B cell (primary cell): ENCODE measurements at regions not wholly inside any gene's neighbourhood (a gene's known extent, or its start where the extent isn't known, plus 50 kb on each side); places are given as distances from the start of the nearest gene placed in this dataset.

Experiments used
- ATAC-seq: fragments of 200-7000 bp; cut with Tn5 transposase; one replicate; pipeline ENCODE4 v1.10.0; 2021; ENCODE audit warnings: low read depth, mild to moderate bottlenecking, moderate number of reproducible peaks, moderate library complexity
- CTCF ChIA-PET: fragments of 350-600 bp; sonication (Branson Sonifier 250); formaldehyde crosslinking; loops from one replicate; lab custom pipeline; 2021; ENCODE audit warnings: antibody characterized with exemption, inconsistent platforms; lab: Charles Lee
- POLR2A ChIA-PET: fragments of 350-600 bp; sonication (Branson Sonifier 250); formaldehyde crosslinking; loops from one replicate; lab custom pipeline; 2021; ENCODE audit warnings: antibody characterized with exemption; lab: Charles Lee
- DNase-seq: peaks from one replicate; pipeline ENCODE4 v3.0.0; 2013
- H2AFZ ChIP-seq: 2 replicates; pipeline ENCODE4 v1.6.1; 2012; ENCODE audit warnings: mild to moderate bottlenecking, low read depth, low read length; ENCODE audit not compliant: insufficient read depth, poor library complexity, severe bottlenecking
- H3K27ac ChIP-seq, 2 donors: 1 replicate in 1 of 2; 2 replicates in 1 of 2; pipeline ENCODE4 v1.5.1; 2012 to 2013; ENCODE audit warnings: low read length in 2 of 2, mild to moderate bottlenecking in 2 of 2, moderate library complexity in 1 of 2
- H3K27me3 ChIP-seq, 4 experiments: fragments of 200-600 bp in 1 of 4; sonication (generic) in 1 of 4; replicated peaks in 1 of 4; 1 replicate in 2 of 4; 2 replicates in 2 of 4; pipeline versions ENCODE4 v1.6.1 to v1.7.0; 2013 to 2016; ENCODE audit warnings: low read length in 3 of 4, mild to moderate bottlenecking in 2 of 4, mixed read lengths in 1 of 4, moderate library complexity in 1 of 4; ENCODE audit not compliant: insufficient read depth in 4 of 4, control insufficient read depth in 3 of 4; ENCODE audit errors: control extremely low read depth in 1 of 4
- H3K36me3 ChIP-seq, 2 experiments: replicated peaks in 1 of 2; 1 replicate in 1 of 2; 2 replicates in 1 of 2; pipeline versions ENCODE4 v1.6.1 to v1.7.1; 2013; ENCODE audit warnings: low read length in 1 of 2; ENCODE audit not compliant: insufficient read depth in 2 of 2, control insufficient read depth in 1 of 2; ENCODE audit errors: control extremely low read depth in 1 of 2, extremely low read depth in 1 of 2
- H3K4me1 ChIP-seq, 2 donors: fragments of 200-600 bp in 1 of 2; sonication (generic) in 1 of 2; 1 replicate in 1 of 2; 2 replicates in 1 of 2; pipeline versions ENCODE4 v1.5.1 to v1.6.1; 2013 to 2017; ENCODE audit warnings: low read length in 2 of 2; ENCODE audit not compliant: control insufficient read depth in 2 of 2, insufficient read depth in 2 of 2
- H3K4me2 ChIP-seq: replicated peaks from 2 replicates; pipeline ENCODE3; 2012; ENCODE audit warnings: mild to moderate bottlenecking, low read depth, low read length; ENCODE audit not compliant: poor library complexity, severe bottlenecking
- H3K4me3 ChIP-seq, 5 experiments: fragments of 200-600 bp in 1 of 5; sonication (generic) in 1 of 5; 1 replicate in 3 of 5; 2 replicates in 2 of 5; pipeline versions ENCODE4 v1.5.1 to v1.7.0; 2011 to 2016; ENCODE audit warnings: low read length in 4 of 5, mild to moderate bottlenecking in 4 of 5, low read depth in 2 of 5, control low read depth in 1 of 5, moderate library complexity in 1 of 5; ENCODE audit not compliant: insufficient read depth in 1 of 5; ENCODE audit errors: control extremely low read depth in 1 of 5, extremely low read depth in 1 of 5
- H3K79me2 ChIP-seq: fragments of 200-600 bp; sonication (generic); one replicate; pipeline ENCODE4 v1.6.0; 2016; ENCODE audit warnings: low read length; ENCODE audit not compliant: control insufficient read depth, insufficient read depth
- H3K9ac ChIP-seq: fragments of 200-600 bp; sonication (generic); 2 replicates; pipeline ENCODE4 v1.6.1; 2017; ENCODE audit warnings: mild to moderate bottlenecking, low read length, moderate library complexity
- H3K9me3 ChIP-seq, 3 donors: one replicate each; pipeline versions ENCODE4 v1.6.1 to v1.7.1; 2013; ENCODE audit warnings: low read length in 2 of 3; ENCODE audit not compliant: control insufficient read depth in 2 of 3, insufficient read depth in 1 of 3; ENCODE audit errors: control extremely low read depth in 1 of 3
- H4K20me1 ChIP-seq: 2 replicates; pipeline ENCODE4 v1.6.0; 2012; ENCODE audit warnings: mild to moderate bottlenecking, low read length; ENCODE audit not compliant: insufficient read depth, control insufficient read depth, poor library complexity, severe bottlenecking
- H3K27ac Mint-ChIP-seq: one replicate; pipeline ENCODE4 v1.8.0; 2021; ENCODE audit warnings: mixed read lengths
- H3K27me3 Mint-ChIP-seq: one replicate; pipeline ENCODE4 v1.8.0; 2021; ENCODE audit warnings: mixed read lengths
- H3K4me1 Mint-ChIP-seq: one replicate; pipeline ENCODE4 v1.8.0; 2021; ENCODE audit warnings: mixed read lengths
- H3K4me3 Mint-ChIP-seq: one replicate; pipeline ENCODE4 v1.8.0; 2021; ENCODE audit warnings: mixed read lengths
- H3K9me3 Mint-ChIP-seq: one replicate; pipeline ENCODE4 v1.8.0; 2022; ENCODE audit warnings: mixed read lengths; ENCODE audit not compliant: insufficient read depth
- EZH2 ChIP-seq: IDR thresholded peaks from 2 replicates; pipeline ENCODE4 v1.6.1; 2012; ENCODE audit warnings: borderline replicate concordance, low read depth, mild to moderate bottlenecking, moderate library complexity, low read length; ENCODE audit not compliant: insufficient read depth, poor library complexity, severe bottlenecking
- WGBS: methylation state at CpG from one replicate; pipeline ENCODE4 v1.1.5; 2013; ENCODE audit warnings: missing lambda C conversion rate; ENCODE audit not compliant: insufficient coverage; 5-methylcytosine and 5-hydroxymethylcytosine counted together
- intact Hi-C: fragments of 100-400 bp; cut with micrococcal nuclease; formaldehyde crosslinking; loops from one replicate; pipeline ENCODE4 v1.10.0; 2022
- TF ChIP-seq, protein P1 (sequence below): fragments of 200-600 bp; IDR thresholded peaks from one replicate; pipeline ENCODE4 v1.8.0; 2022; ENCODE audit warnings: antibody characterized with exemption, mild to moderate bottlenecking

DNA sequence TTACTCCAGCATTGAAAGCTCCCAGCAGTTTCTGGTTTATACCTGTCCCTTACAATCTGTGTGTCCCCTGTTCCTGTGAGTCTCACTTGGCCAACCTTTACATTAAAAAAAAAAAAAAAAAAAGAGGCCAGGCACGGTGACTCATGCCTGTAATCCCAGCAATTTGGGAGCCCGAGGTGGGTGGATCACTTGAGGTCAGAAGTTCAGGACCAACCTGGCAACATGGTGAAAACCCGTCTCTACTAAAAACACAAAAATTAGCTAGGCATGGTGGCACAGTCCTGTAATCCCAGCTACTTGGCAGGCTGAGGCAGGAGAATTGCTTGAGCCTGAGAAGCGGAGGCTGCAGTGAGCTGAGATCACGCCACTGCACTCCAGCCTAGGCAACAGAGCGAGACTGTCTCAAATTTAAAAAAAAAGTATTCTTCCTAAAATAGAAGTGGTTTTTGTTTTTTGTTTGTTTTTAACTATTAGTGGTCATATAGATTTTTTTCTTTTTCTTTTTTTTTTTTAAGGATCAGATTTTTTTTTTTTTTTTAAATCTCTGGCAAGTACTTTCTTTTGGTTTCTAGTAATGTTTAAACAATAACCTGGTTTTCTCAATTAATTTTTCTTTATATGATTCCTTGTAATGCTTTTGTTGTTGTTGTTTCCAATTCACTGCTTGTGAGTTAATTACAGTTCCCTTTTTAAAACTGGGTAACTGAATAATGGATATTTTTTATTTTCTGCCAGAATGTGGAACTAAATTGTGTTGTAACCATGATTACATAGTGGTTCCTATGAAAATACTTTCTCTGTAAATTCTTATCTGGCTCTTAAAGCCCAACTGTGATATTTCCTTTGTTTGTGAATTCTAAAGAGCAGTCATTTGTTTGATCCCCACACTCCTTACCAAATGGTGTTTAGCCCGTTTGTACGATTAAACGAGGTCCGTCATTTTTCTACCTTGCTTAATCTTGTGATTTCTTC is 116.8 kb downstream of the CTAGE1 start:
- CTCF ChIA-PET, result no interaction called here
- H3K4me1 ChIP-seq, result no peaks in the 10 kb centered on the region
- ATAC-seq, result no peak
- H3K9ac ChIP-seq, result no peak overlapping the region
- Mint-ChIP-seq H3K27me3 (peaks cover 13% of the 10 kb centered on the region), H3K9me3 (no peaks in the 10 kb centered on the region), H3K27ac (no peak overlapping the region), H3K4me3 (no peak overlapping the region), H3K4me1 (no peaks in the 10 kb centered on the region)
- no peaks in the 10 kb centered on the region for H3K79me2 ChIP-seq
- WGBS, result 38% methylated on average over 7 of the region's 10 CpGs
- H4K20me1 ChIP-seq, result no peaks in the 10 kb centered on the region
- TF ChIP-seq, protein P1, sequence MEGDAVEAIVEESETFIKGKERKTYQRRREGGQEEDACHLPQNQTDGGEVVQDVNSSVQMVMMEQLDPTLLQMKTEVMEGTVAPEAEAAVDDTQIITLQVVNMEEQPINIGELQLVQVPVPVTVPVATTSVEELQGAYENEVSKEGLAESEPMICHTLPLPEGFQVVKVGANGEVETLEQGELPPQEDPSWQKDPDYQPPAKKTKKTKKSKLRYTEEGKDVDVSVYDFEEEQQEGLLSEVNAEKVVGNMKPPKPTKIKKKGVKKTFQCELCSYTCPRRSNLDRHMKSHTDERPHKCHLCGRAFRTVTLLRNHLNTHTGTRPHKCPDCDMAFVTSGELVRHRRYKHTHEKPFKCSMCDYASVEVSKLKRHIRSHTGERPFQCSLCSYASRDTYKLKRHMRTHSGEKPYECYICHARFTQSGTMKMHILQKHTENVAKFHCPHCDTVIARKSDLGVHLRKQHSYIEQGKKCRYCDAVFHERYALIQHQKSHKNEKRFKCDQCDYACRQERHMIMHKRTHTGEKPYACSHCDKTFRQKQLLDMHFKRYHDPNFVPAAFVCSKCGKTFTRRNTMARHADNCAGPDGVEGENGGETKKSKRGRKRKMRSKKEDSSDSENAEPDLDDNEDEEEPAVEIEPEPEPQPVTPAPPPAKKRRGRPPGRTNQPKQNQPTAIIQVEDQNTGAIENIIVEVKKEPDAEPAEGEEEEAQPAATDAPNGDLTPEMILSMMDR, result no peak
- TF ChIP-seq EZH2, result no peak
- POLR2A ChIA-PET, result no interaction called here
- H3K4me3 ChIP-seq, result no peak overlapping the region
- no peak overlapping the region for H3K27ac ChIP-seq
- H3K9me3 ChIP-seq, result no peaks in the 10 kb centered on the region
- no peaks in the 10 kb centered on the region for H3K36me3 ChIP-seq
- H2AFZ ChIP-seq, result no peak overlapping the region
- DNase-seq, result no peak
- H3K4me2 ChIP-seq, result no peak overlapping the region
- intact Hi-C loops, result no loop called here
- no peaks in the 10 kb centered on the region for H3K27me3 ChIP-seq

DNA sequence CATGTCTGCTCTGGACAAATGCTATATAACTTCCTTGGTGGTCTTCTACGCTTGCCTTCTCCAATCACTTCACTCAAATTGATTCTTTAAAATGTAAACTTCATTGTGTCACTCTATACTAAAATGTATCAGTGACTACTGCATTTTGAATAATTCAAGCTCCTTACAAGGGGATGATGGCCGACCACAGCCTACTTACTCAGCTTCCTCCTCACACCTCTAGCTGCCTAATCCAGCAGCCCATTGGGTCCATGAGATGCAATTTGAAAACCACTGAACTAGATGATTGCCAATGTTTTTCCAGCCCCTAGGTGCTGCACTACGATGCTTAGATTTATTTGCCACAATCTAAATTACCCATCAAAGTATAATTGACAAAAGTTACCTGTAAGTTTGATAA is 120.7 kb downstream of the CTAGE1 start:
- no peak overlapping the region for H2AFZ ChIP-seq
- Mint-ChIP-seq H3K9me3 (no peaks in the 10 kb centered on the region), H3K4me3 (no peak overlapping the region), H3K27me3 (no peaks in the 10 kb centered on the region), H3K4me1 (no peaks in the 10 kb centered on the region), H3K27ac (no peak overlapping the region)
- no peaks in the 10 kb centered on the region for H3K36me3 ChIP-seq
- ATAC-seq (no peak), DNase-seq (no peak)
- H3K27me3 ChIP-seq, result no peaks in the 10 kb centered on the region
- TF ChIP-seq EZH2, result no peak
- TF ChIP-seq, protein P1, result no peak
- H3K4me2 ChIP-seq, result no peak overlapping the region
- H3K4me1 ChIP-seq, result no peaks in the 10 kb centered on the region
- no peak overlapping the region for H3K27ac ChIP-seq
- H3K4me3 ChIP-seq, result no peak overlapping the region
- ChIA-PET POLR2A (no interaction called here), CTCF (no interaction called here)
- 85% methylated on average over 2 of the region's 3 CpGs for WGBS
- intact Hi-C loops, result no loop called here
- no peaks in the 10 kb centered on the region for H3K79me2 ChIP-seq
- no peaks in the 10 kb centered on the region for H3K9me3 ChIP-seq
- no peaks in the 10 kb centered on the region for H4K20me1 ChIP-seq
- no peak overlapping the region for H3K9ac ChIP-seq
